WERI-Rb-1 (cell line): ENCODE measurements at regions not wholly inside any gene's neighbourhood (a gene's known extent, or its start where the extent isn't known, plus 50 kb on each side); places are given as distances from the start of the nearest gene placed in this dataset.
"Not testable (repeated sequence)": the region's sequence is repeated elsewhere in the genome, so short reads cannot be mapped to it uniquely, and the experiment has no call there.

ENCODE experiments used
- DNase-seq: peaks from one replicate; pipeline ENCODE4 v3.0.0-alpha.2; 2020
- H3K27ac ChIP-seq: fragments of 250-450 bp; sonication (Bioruptor Pico); 2 replicates; pipeline ENCODE4 v1.5.1; 2020; ENCODE audit warnings: mild to moderate bottlenecking, moderate library complexity
- H3K27me3 ChIP-seq: fragments of 250-450 bp; sonication (Bioruptor Pico); 2 replicates; pipeline ENCODE4 v1.5.1; 2021; ENCODE audit warnings: mild to moderate bottlenecking, low read depth, moderate library complexity; ENCODE audit not compliant: insufficient read depth, severe bottlenecking
- H3K36me3 ChIP-seq: fragments of 250-450 bp; sonication (Bioruptor Pico); 2 replicates; pipeline ENCODE4 v1.5.1; 2020; ENCODE audit warnings: mild to moderate bottlenecking, moderate library complexity
- H3K4me3 ChIP-seq: 2 replicates; pipeline ENCODE4 v1.5.1; 2011; ENCODE audit warnings: low read depth, mild to moderate bottlenecking, control low read depth, low read length
- H3K9me3 ChIP-seq: fragments of 250-450 bp; sonication (Bioruptor Pico); 2 replicates; pipeline ENCODE4 v1.5.1; 2021; ENCODE audit warnings: mild to moderate bottlenecking, moderate library complexity; ENCODE audit not compliant: severe bottlenecking
- CTCF ChIP-seq: IDR thresholded peaks from 2 replicates; pipeline ENCODE4 v1.5.1; 2011; ENCODE audit warnings: low read depth, mild to moderate bottlenecking, control low read depth, inconsistent platforms, low read length

DNA sequence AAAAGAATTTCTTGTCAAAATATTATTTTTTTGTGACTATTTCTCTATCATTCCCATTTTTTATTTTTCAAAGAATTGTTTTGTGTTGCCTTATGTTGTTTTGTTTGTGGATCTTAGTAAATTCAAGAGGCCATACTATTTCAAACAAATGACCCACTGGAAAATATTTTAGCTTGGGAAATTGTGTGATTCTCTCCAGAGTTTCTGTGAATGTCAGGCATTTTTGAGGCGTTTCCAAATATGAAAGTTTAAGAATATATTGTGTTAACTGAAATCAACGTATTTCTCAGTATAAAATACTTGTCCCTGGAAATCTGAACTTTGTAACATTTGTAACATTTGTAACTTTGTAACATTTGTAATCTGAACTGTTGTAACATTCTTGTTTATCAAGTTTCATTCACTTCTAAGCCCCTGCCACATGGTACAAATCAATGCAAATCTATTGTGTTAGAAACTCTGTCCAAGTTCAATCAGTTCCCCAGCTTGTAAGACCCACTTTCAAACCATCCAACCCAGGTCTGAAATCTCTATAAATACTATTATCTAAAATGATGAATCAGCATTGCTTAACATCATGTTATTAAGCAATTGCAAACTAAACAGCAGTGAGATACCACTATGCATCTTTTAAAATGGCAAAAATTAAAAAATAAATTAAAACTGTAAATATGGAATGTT, 465.4 kb upstream of the GRID2 start:
- no peak for DNase-seq
- no peak for TF ChIP-seq CTCF
- Histone ChIP-seq H3K36me3 (no peaks in the 10 kb centered on the region), H3K27ac (no peak overlapping the region), H3K9me3 (peaks cover 6% of the 10 kb centered on the region), H3K4me3 (no peak overlapping the region), H3K27me3 (no peaks in the 10 kb centered on the region)

GRCh38 chr4:91840359-91840758, 463.4 kb upstream of the GRID2 start:
- no peak for TF ChIP-seq CTCF

DNA sequence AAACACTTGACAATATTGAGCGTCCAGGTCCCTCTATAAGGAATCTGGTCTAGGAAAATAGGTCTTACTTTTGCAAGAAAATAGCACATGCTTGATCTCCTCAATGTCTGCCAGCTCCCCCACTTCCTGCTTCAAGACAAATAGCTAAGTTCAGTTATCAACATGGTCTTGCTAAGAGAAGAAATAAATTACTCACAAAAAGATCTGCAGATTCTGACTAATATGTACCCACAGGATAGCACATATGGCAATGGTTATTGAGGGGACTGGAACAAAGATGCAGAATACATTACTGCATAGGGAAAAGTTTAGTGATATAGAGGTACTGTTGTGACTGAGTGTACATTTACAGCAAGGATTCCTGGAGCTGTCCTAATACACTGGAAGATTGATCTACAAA, 457.5 kb upstream of the GRID2 start:
- no peak for TF ChIP-seq CTCF
- no peak overlapping the region for H3K27ac ChIP-seq
- H3K4me3 ChIP-seq: no peak overlapping the region
- H3K9me3 ChIP-seq: no peaks in the 10 kb centered on the region
- no peaks in the 10 kb centered on the region for H3K36me3 ChIP-seq
- no peaks in the 10 kb centered on the region for H3K27me3 ChIP-seq
- DNase-seq: no peak

More at GRCh38 chr4:91840359-91840758, 463.4 kb upstream of the GRID2 start:
- no peak for DNase-seq
- Histone ChIP-seq H3K36me3 (no peaks in the 10 kb centered on the region), H3K27me3 (no peaks in the 10 kb centered on the region), H3K27ac (no peak overlapping the region), H3K9me3 (no peaks in the 10 kb centered on the region), H3K4me3 (no peak overlapping the region)

GRCh38 chr4:91851456-91851855, 452.3 kb upstream of the GRID2 start:
- Histone ChIP-seq H3K36me3 (no peaks in the 10 kb centered on the region), H3K4me3 (no peak overlapping the region), H3K27ac (no peak overlapping the region), H3K9me3 (no peaks in the 10 kb centered on the region), H3K27me3 (no peaks in the 10 kb centered on the region)
- DNase-seq: no peak
- no peak for TF ChIP-seq CTCF

- DNase-seq: no peak
- no peak for TF ChIP-seq CTCF
- Histone ChIP-seq H3K27ac (no peak overlapping the region), H3K4me3 (no peak overlapping the region), H3K27me3 (no peaks in the 10 kb centered on the region), H3K36me3 (no peaks in the 10 kb centered on the region), H3K9me3 (no peaks in the 10 kb centered on the region)
Measured at GRCh38 chr4:91887926-91888325, 415.8 kb upstream of the GRID2 start.

- DNase-seq, H3K9me3 ChIP-seq, H3K27me3 ChIP-seq, H3K36me3 ChIP-seq, H3K27ac ChIP-seq, H3K4me3 ChIP-seq: not testable (repeated sequence)
Measured at GRCh38 chr4:91891217-91891616, 412.5 kb upstream of the GRID2 start.
